ENCODE measurements at regions not wholly inside any gene's neighbourhood (a gene's known extent, or its start where the extent isn't known, plus 50 kb on each side); places are given as distances from the start of the nearest gene placed in this dataset.

GRCh38 chr2:66866331-66867062 lies 431.6 kb downstream of the MEIS1 start:
- no peak for TF ChIP-seq CTCF (IDR thresholded peaks at IDR 0.05)
- no peak for ATAC-seq (ENCODE audit: low FRiP score)

GRCh38 chr2:66867063-66867441 lies 432.1 kb downstream of the MEIS1 start:
- ATAC-seq (ENCODE audit: low FRiP score) (no peak), DNase-seq (ENCODE audit: low spot score) (no peak)
- TF ChIP-seq CTCF (IDR thresholded peaks at IDR 0.05) = no peak

More at GRCh38 chr2:66866331-66867062, 431.6 kb downstream of the MEIS1 start:
- DNase-seq (ENCODE audit: low spot score) = no peak

- no peak for ATAC-seq (ENCODE audit: low FRiP score)
- no peak for DNase-seq (ENCODE audit: low spot score)
- TF ChIP-seq CTCF (IDR thresholded peaks at IDR 0.05) = no peak
Observed at GRCh38 chr2:66869076-66869475, 434.2 kb downstream of the MEIS1 start.

GRCh38 chr2:66872081-66872985 lies 437.4 kb downstream of the MEIS1 start:
- no peak for DNase-seq (ENCODE audit: low spot score)
- ATAC-seq (ENCODE audit: low FRiP score) = no peak
- no peak for TF ChIP-seq CTCF (IDR thresholded peaks at IDR 0.05)

- no peak for DNase-seq (ENCODE audit: low spot score)
- no peak for TF ChIP-seq CTCF (IDR thresholded peaks at IDR 0.05)
- no peak for ATAC-seq (ENCODE audit: low FRiP score)
Observed at GRCh38 chr2:66872986-66873754, 438.2 kb downstream of the MEIS1 start.

GRCh38 chr2:66874411-66874810 lies 439.5 kb downstream of the MEIS1 start:
- no peak for DNase-seq (ENCODE audit: low spot score)
- TF ChIP-seq CTCF (IDR thresholded peaks at IDR 0.05) = no peak
- ATAC-seq (ENCODE audit: low FRiP score) = no peak
